MCF 10A (cell line): ENCODE measurements at regions not wholly inside any gene's neighbourhood (a gene's known extent, or its start where the extent isn't known, plus 50 kb on each side); places are given as distances from the start of the nearest gene placed in this dataset.

Experiments used
- BruUV-seq: library from RNA; stranded (reverse); fragments of 400-500 nt; replicated peaks from 2 replicates; lab custom pipeline; 2021; lab: Mats Ljungman, UMichigan
- CTCF ChIA-PET: fragments of 300-600 bp; sonication (Branson Sonifier 250); formaldehyde crosslinking; extraction: SDS; loops from one replicate; lab custom pipeline; 2021; ENCODE audit warnings: antibody characterized with exemption, inconsistent platforms; lab: Yijun Ruan, JAX
- POLR2A ChIA-PET: fragments of 300-600, 350-650 bp; sonication (Branson Sonifier 250); formaldehyde crosslinking; extraction: SDS; loops from one replicate; lab custom pipeline; 2020; ENCODE audit warnings: antibody characterized with exemption, inconsistent platforms; lab: Yijun Ruan, JAX
- DNase-seq: peaks from one replicate; pipeline ENCODE4 v3.0.0-alpha.2; 2018; ENCODE audit not compliant: unreplicated experiment
- H3K27ac Mint-ChIP-seq: one replicate; pipeline ENCODE4 v1.8.0; 2022; ENCODE audit warnings: mild to moderate bottlenecking, low read depth, mixed read lengths; ENCODE audit not compliant: unreplicated experiment
- H3K27me3 Mint-ChIP-seq: one replicate; pipeline ENCODE4 v1.8.0; 2022; ENCODE audit warnings: mixed read lengths; ENCODE audit not compliant: insufficient read depth, unreplicated experiment
- H3K36me3 Mint-ChIP-seq: one replicate; pipeline ENCODE4 v1.8.0; 2022; ENCODE audit warnings: mild to moderate bottlenecking, moderate library complexity, mixed read lengths; ENCODE audit not compliant: insufficient read depth, unreplicated experiment
- H3K4me1 Mint-ChIP-seq: one replicate; pipeline ENCODE4 v1.8.0; 2022; ENCODE audit warnings: mixed read lengths; ENCODE audit not compliant: insufficient read depth, unreplicated experiment
- H3K4me3 Mint-ChIP-seq: one replicate; pipeline ENCODE4 v1.8.0; 2022; ENCODE audit warnings: mild to moderate bottlenecking, moderate library complexity, mixed read lengths; ENCODE audit not compliant: unreplicated experiment
- H3K9me3 Mint-ChIP-seq: one replicate; pipeline ENCODE4 v1.8.0; 2022; ENCODE audit warnings: mixed read lengths; ENCODE audit not compliant: unreplicated experiment
- CTCF ChIP-seq: fragments of 200-600 bp; IDR thresholded peaks from one replicate; pipeline ENCODE4 v1.8.0; 2022; ENCODE audit warnings: antibody characterized with exemption, mild to moderate bottlenecking; ENCODE audit not compliant: unreplicated experiment
- intact Hi-C: fragments of 100-400 bp; cut with micrococcal nuclease; formaldehyde crosslinking; loops from 2 replicates; pipeline ENCODE4 v1.14.1; 2022

GRCh38 chr7:82675396-82675795 lies 231.8 kb upstream of the CACNA2D1 start:
- TF ChIP-seq CTCF, result no peak
- H3K4me1 Mint-ChIP-seq, result no peaks in the 10 kb centered on the region
- H3K4me3 Mint-ChIP-seq, result no peak overlapping the region
- ChIA-PET CTCF (interaction anchor here (0.5 to 2.7 kb wide), 2 partner anchors 52 to 70 kb away, joined by 5 to 7 read pairs; no protein-coding TSS in a partner anchor), POLR2A (no interaction called here)
- H3K9me3 Mint-ChIP-seq, result no peaks in the 10 kb centered on the region
- H3K27ac Mint-ChIP-seq, result no peak overlapping the region
- no TSS peak for BruUV-seq
- H3K36me3 Mint-ChIP-seq, result no peaks in the 10 kb centered on the region
- H3K27me3 Mint-ChIP-seq, result peaks cover 54% of the 10 kb centered on the region
- intact Hi-C loops, result no loop called here
- DNase-seq, result no peak

GRCh38 chr7:82674268-82674667 lies 230.7 kb upstream of the CACNA2D1 start:
- no peaks in the 10 kb centered on the region for H3K9me3 Mint-ChIP-seq
- CTCF ChIA-PET, result no interaction called here
- H3K27me3 Mint-ChIP-seq, result peaks cover 59% of the 10 kb centered on the region
- H3K36me3 Mint-ChIP-seq, result no peaks in the 10 kb centered on the region
- TF ChIP-seq CTCF, result no peak
- no peak overlapping the region for H3K27ac Mint-ChIP-seq
- no peak for DNase-seq
- no peaks in the 10 kb centered on the region for H3K4me1 Mint-ChIP-seq
- POLR2A ChIA-PET, result no interaction called here
- no peak overlapping the region for H3K4me3 Mint-ChIP-seq
- intact Hi-C loops, result no loop called here
- no TSS peak for BruUV-seq

- Mint-ChIP-seq H3K4me1 (no peaks in the 10 kb centered on the region), H3K27me3 (peaks cover 51% of the 10 kb centered on the region), H3K36me3 (no peaks in the 10 kb centered on the region), H3K4me3 (no peak overlapping the region), H3K9me3 (no peaks in the 10 kb centered on the region), H3K27ac (no peak overlapping the region)
- intact Hi-C loops, result no loop called here
- no peak for DNase-seq
- ChIA-PET CTCF (no interaction called here), POLR2A (no interaction called here)
- TF ChIP-seq CTCF, result no peak
- no TSS peak for BruUV-seq
Measured at GRCh38 chr7:82672078-82672477, 228.5 kb upstream of the CACNA2D1 start.

GRCh38 chr7:82669141-82669540 lies 225.6 kb upstream of the CACNA2D1 start:
- no peak overlapping the region for H3K27ac Mint-ChIP-seq
- ChIA-PET CTCF (no interaction called here), POLR2A (no interaction called here)
- intact Hi-C loops, result no loop called here
- H3K9me3 Mint-ChIP-seq, result no peaks in the 10 kb centered on the region
- H3K4me3 Mint-ChIP-seq, result no peak overlapping the region
- DNase-seq, result no peak
- H3K4me1 Mint-ChIP-seq, result no peaks in the 10 kb centered on the region
- H3K36me3 Mint-ChIP-seq, result no peaks in the 10 kb centered on the region
- no TSS peak for BruUV-seq
- H3K27me3 Mint-ChIP-seq, result peaks cover 37% of the 10 kb centered on the region
- TF ChIP-seq CTCF, result no peak
